CD4-positive, alpha-beta T cell (primary cell): ENCODE measurements at regions not wholly inside any gene's neighbourhood (a gene's known extent, or its start where the extent isn't known, plus 50 kb on each side); places are given as distances from the start of the nearest gene placed in this dataset.

Experiments
- ATAC-seq: fragments of 200-7000 bp; cut with Tn5 transposase; one replicate; pipeline ENCODE4 v1.10.0; 2022; ENCODE audit warnings: mild to moderate bottlenecking; ENCODE audit not compliant: poor library complexity
- CTCF ChIA-PET: fragments of 350-600 bp; sonication (Branson Sonifier 250); formaldehyde crosslinking; loops from one replicate; lab custom pipeline; 2021; ENCODE audit warnings: antibody characterized with exemption, inconsistent platforms; lab: Charles Lee
- POLR2A ChIA-PET: fragments of 350-600 bp; sonication (Branson Sonifier 250); formaldehyde crosslinking; loops from one replicate; lab custom pipeline; 2021; ENCODE audit warnings: antibody characterized with exemption, inconsistent platforms; lab: Charles Lee
- DNase-seq, 14 experiments: peaks; one replicate each; pipeline ENCODE4 v3.0.0-alpha.2; 2013 to 2020; ENCODE audit warnings: mixed read lengths in 2 of 14
- H3K27ac ChIP-seq, 2 donors: one replicate each; pipeline versions ENCODE4 v1.5.1 to v1.7.0; 2013; ENCODE audit warnings: low read length in 2 of 2, low read depth in 1 of 2, mild to moderate bottlenecking in 1 of 2
- H3K27me3 ChIP-seq, 2 experiments: 1 replicate in 1 of 2; 2 replicates in 1 of 2; pipeline versions ENCODE4 v1.6.1 to v1.7.0; 2013; ENCODE audit warnings: low read length in 2 of 2, control low read depth in 1 of 2, mild to moderate bottlenecking in 1 of 2, moderate library complexity in 1 of 2; ENCODE audit not compliant: insufficient read depth in 2 of 2, control insufficient read depth in 1 of 2
- H3K36me3 ChIP-seq: one replicate; pipeline ENCODE4 v1.6.1; 2013; ENCODE audit warnings: low read length, control low read depth; ENCODE audit not compliant: insufficient read depth
- H3K4me1 ChIP-seq: one replicate; pipeline ENCODE4 v1.6.1; 2013; ENCODE audit warnings: low read length, control low read depth; ENCODE audit not compliant: insufficient read depth
- H3K4me3 ChIP-seq: one replicate; pipeline ENCODE4 v1.5.1; 2013; ENCODE audit warnings: mild to moderate bottlenecking, low read length, moderate library complexity
- H3K9me3 ChIP-seq, 2 experiments: 1 replicate in 1 of 2; 2 replicates in 1 of 2; pipeline versions ENCODE4 v1.6.1 to v1.7.0; 2013; ENCODE audit warnings: low read length in 2 of 2, mild to moderate bottlenecking in 2 of 2, control low read depth in 1 of 2, moderate library complexity in 1 of 2; ENCODE audit not compliant: control insufficient read depth in 1 of 2, insufficient read depth in 1 of 2
- H3K27ac Mint-ChIP-seq: one replicate; pipeline ENCODE4 v1.8.0; 2020; ENCODE audit warnings: mixed read lengths
- H3K27me3 Mint-ChIP-seq: one replicate; pipeline ENCODE4 v1.8.0; 2021; ENCODE audit warnings: mixed read lengths
- H3K36me3 Mint-ChIP-seq: one replicate; pipeline ENCODE4 v1.8.0; 2021; ENCODE audit warnings: low read depth, mixed read lengths
- H3K4me1 Mint-ChIP-seq: one replicate; pipeline ENCODE4 v1.8.0; 2021; ENCODE audit warnings: low read depth, mixed read lengths
- H3K4me3 Mint-ChIP-seq: one replicate; pipeline ENCODE4 v1.8.0; 2020; ENCODE audit warnings: mild to moderate bottlenecking, mixed read lengths
- H3K9me3 Mint-ChIP-seq: one replicate; pipeline ENCODE4 v1.8.0; 2020; ENCODE audit warnings: mixed read lengths
- CTCF ChIP-seq: fragments of 200-600 bp; IDR thresholded peaks from one replicate; pipeline ENCODE4 v1.8.0; 2022; ENCODE audit warnings: antibody characterized with exemption, mild to moderate bottlenecking
- intact Hi-C, 2 experiments: fragments of 100-400 bp; cut with DNase I in 1 of 2; cut with micrococcal nuclease in 1 of 2; formaldehyde crosslinking; loops; one replicate each; pipeline versions ENCODE4 v1.15.1 to v1.9.0; 2023 to 2025; cut with DNase I, micrococcal nuclease

- no peaks in the 10 kb centered on the region for H3K36me3 ChIP-seq
- CTCF ChIA-PET: no interaction called here
- no peaks in the 10 kb centered on the region for H3K9me3 ChIP-seq
- no peak overlapping the region for H3K4me3 Mint-ChIP-seq
- H3K27ac ChIP-seq: no peak overlapping the region
- H3K4me1 ChIP-seq: no peaks in the 10 kb centered on the region
- ATAC-seq (no peak), DNase-seq (no peak)
- H3K27me3 Mint-ChIP-seq: peaks cover 22% of the 10 kb centered on the region
- intact Hi-C loops: no loop called here
- H3K4me3 ChIP-seq: no peak overlapping the region
- H3K9me3 Mint-ChIP-seq: no peaks in the 10 kb centered on the region
- no peaks in the 10 kb centered on the region for H3K36me3 Mint-ChIP-seq
- H3K4me1 Mint-ChIP-seq: no peaks in the 10 kb centered on the region
- TF ChIP-seq CTCF: no peak
- H3K27ac Mint-ChIP-seq: no peak overlapping the region
- POLR2A ChIA-PET: no interaction called here
- no peaks in the 10 kb centered on the region for H3K27me3 ChIP-seq
Measured at GRCh38 chr4:56252561-56253152, 134.6 kb downstream of the AASDH start.

GRCh38 chr4:56251556-56251955, 135.7 kb downstream of the AASDH start:
- DNase-seq (no peak), ATAC-seq (no peak)
- intact Hi-C loops: no loop called here
- Mint-ChIP-seq H3K36me3 (no peaks in the 10 kb centered on the region), H3K27ac (no peak overlapping the region), H3K9me3 (no peaks in the 10 kb centered on the region), H3K4me3 (no peak overlapping the region), H3K27me3 (peaks cover 22% of the 10 kb centered on the region), H3K4me1 (no peaks in the 10 kb centered on the region)
- CTCF ChIA-PET: no interaction called here
- H3K36me3 ChIP-seq: no peaks in the 10 kb centered on the region
- no peak overlapping the region for H3K4me3 ChIP-seq
- no peak for TF ChIP-seq CTCF
- H3K27ac ChIP-seq: no peak overlapping the region
- no peaks in the 10 kb centered on the region for H3K4me1 ChIP-seq
- POLR2A ChIA-PET: no interaction called here
- no peaks in the 10 kb centered on the region for H3K9me3 ChIP-seq
- H3K27me3 ChIP-seq: peaks cover under 1 to 4% of the 10 kb centered on the region in 2 experiments

- Histone ChIP-seq H3K36me3 (no peaks in the 10 kb centered on the region), H3K4me1 (no peaks in the 10 kb centered on the region), H3K9me3 (no peaks in the 10 kb centered on the region), H3K27ac (no peak overlapping the region), H3K27me3 (peaks cover 2 to 4% of the 10 kb centered on the region in 2 experiments), H3K4me3 (no peak overlapping the region)
- ChIA-PET CTCF (no interaction called here), POLR2A (interaction anchor here (1.0 kb wide), 1 partner anchor 303 kb away, joined by 3 read pairs; no protein-coding TSS in a partner anchor)
- Mint-ChIP-seq H3K9me3 (no peaks in the 10 kb centered on the region), H3K36me3 (no peaks in the 10 kb centered on the region), H3K4me1 (no peaks in the 10 kb centered on the region), H3K4me3 (no peak overlapping the region), H3K27ac (no peak overlapping the region), H3K27me3 (peaks cover 22% of the 10 kb centered on the region)
- ATAC-seq (no peak), DNase-seq (no peak)
- no peak for TF ChIP-seq CTCF
- intact Hi-C loops: no loop called here
Measured at GRCh38 chr4:56250776-56251175, 136.5 kb downstream of the AASDH start.
